Osteocyte (in vitro differentiated cells): ENCODE measurements at regions not wholly inside any gene's neighbourhood (a gene's known extent, or its start where the extent isn't known, plus 50 kb on each side); places are given as distances from the start of the nearest gene placed in this dataset.

ENCODE experiments used
- DNase-seq: peaks from one replicate; pipeline ENCODE4 v3.0.0; 2021; ENCODE audit warnings: mixed read lengths; ENCODE audit not compliant: unreplicated experiment; ENCODE audit errors: extremely low spot score
- H3K27ac Mint-ChIP-seq: one replicate; pipeline ENCODE4 v1.8.0; 2021; ENCODE audit warnings: mild to moderate bottlenecking, mixed read lengths; ENCODE audit not compliant: unreplicated experiment
- H3K27me3 Mint-ChIP-seq: one replicate; pipeline ENCODE4 v1.8.0; 2021; ENCODE audit warnings: mixed read lengths; ENCODE audit not compliant: unreplicated experiment
- H3K36me3 Mint-ChIP-seq: one replicate; pipeline ENCODE4 v1.8.0; 2021; ENCODE audit warnings: mixed read lengths; ENCODE audit not compliant: unreplicated experiment
- H3K4me1 Mint-ChIP-seq: one replicate; pipeline ENCODE4 v1.8.0; 2021; ENCODE audit warnings: mixed read lengths; ENCODE audit not compliant: unreplicated experiment
- H3K4me3 Mint-ChIP-seq: one replicate; pipeline ENCODE4 v1.8.0; 2021; ENCODE audit warnings: mild to moderate bottlenecking, moderate library complexity, mixed read lengths; ENCODE audit not compliant: unreplicated experiment
- H3K9me3 Mint-ChIP-seq: one replicate; pipeline ENCODE4 v1.8.0; 2021; ENCODE audit warnings: mixed read lengths; ENCODE audit not compliant: unreplicated experiment
- CTCF ChIP-seq: fragments of 200-600 bp; sonication (generic); IDR thresholded peaks from 2 replicates; pipeline ENCODE4 v1.5.0; 2021; ENCODE audit warnings: antibody characterized with exemption, mild to moderate bottlenecking, moderate library complexity

GRCh38 chr20:12824328-12825225 lies 184.2 kb upstream of the SPTLC3 start:
- DNase-seq, result no peak
- H3K27me3 Mint-ChIP-seq, result no peaks in the 10 kb centered on the region
- no peaks in the 10 kb centered on the region for H3K36me3 Mint-ChIP-seq
- no peak overlapping the region for H3K4me3 Mint-ChIP-seq
- no peak for TF ChIP-seq CTCF
- no peaks in the 10 kb centered on the region for H3K9me3 Mint-ChIP-seq
- no peaks in the 10 kb centered on the region for H3K4me1 Mint-ChIP-seq
- no peak overlapping the region for H3K27ac Mint-ChIP-seq

- DNase-seq, result no peak
- H3K27ac Mint-ChIP-seq, result no peak overlapping the region
- no peaks in the 10 kb centered on the region for H3K9me3 Mint-ChIP-seq
- no peaks in the 10 kb centered on the region for H3K27me3 Mint-ChIP-seq
- H3K4me1 Mint-ChIP-seq, result no peaks in the 10 kb centered on the region
- H3K36me3 Mint-ChIP-seq, result no peaks in the 10 kb centered on the region
- no peak for TF ChIP-seq CTCF
- no peak overlapping the region for H3K4me3 Mint-ChIP-seq
Observed at GRCh38 chr20:12825226-12825595, 183.6 kb upstream of the SPTLC3 start.

GRCh38 chr20:12827816-12828385 lies 180.9 kb upstream of the SPTLC3 start:
- no peak for TF ChIP-seq CTCF
- DNase-seq, result no peak
- Mint-ChIP-seq H3K9me3 (no peaks in the 10 kb centered on the region), H3K27me3 (no peaks in the 10 kb centered on the region), H3K4me1 (no peaks in the 10 kb centered on the region), H3K27ac (no peak overlapping the region), H3K4me3 (no peak overlapping the region), H3K36me3 (no peaks in the 10 kb centered on the region)

- Mint-ChIP-seq H3K27me3 (no peaks in the 10 kb centered on the region), H3K4me1 (no peaks in the 10 kb centered on the region), H3K4me3 (no peak overlapping the region), H3K27ac (no peak overlapping the region), H3K9me3 (no peaks in the 10 kb centered on the region), H3K36me3 (no peaks in the 10 kb centered on the region)
- no peak for TF ChIP-seq CTCF
- no peak for DNase-seq
Observed at GRCh38 chr20:12829170-12829569, 179.6 kb upstream of the SPTLC3 start.

DNA sequence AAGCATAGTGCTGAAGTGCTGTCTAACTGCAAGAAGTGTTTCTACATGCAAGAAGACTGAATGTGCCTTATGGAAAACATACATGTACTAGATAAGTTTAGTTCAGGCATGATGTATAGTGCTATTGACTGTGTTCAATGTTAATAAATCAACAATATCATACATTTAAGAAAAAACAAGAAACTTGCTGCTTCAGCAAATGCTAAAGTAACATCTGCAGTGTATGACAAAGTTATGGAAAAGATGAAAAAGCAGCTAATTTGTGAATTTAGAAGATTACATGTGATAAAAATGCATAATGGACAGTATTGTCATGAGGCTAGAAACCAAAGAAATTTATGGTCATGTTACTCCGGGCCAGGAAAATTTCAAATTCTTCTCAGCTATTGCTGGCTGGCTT lies 174.9 kb upstream of the SPTLC3 start:
- Mint-ChIP-seq H3K4me3 (no peak overlapping the region), H3K4me1 (no peaks in the 10 kb centered on the region), H3K9me3 (no peaks in the 10 kb centered on the region), H3K36me3 (no peaks in the 10 kb centered on the region), H3K27ac (no peak overlapping the region), H3K27me3 (peaks cover 2% of the 10 kb centered on the region)
- no peak for DNase-seq
- no peak for TF ChIP-seq CTCF
